ENCODE measurements at regions not wholly inside any gene's neighbourhood (a gene's known extent, or its start where the extent isn't known, plus 50 kb on each side); places are given as distances from the start of the nearest gene placed in this dataset.

- no peak overlapping the region for H3K4me3 ChIP-seq (ENCODE audit: low read depth, low read length)
- no peak for TF ChIP-seq CTCF (IDR thresholded peaks at IDR 0.05; ENCODE audit: low read depth, low read length, missing control alignments)
- no peak for DNase-seq (ENCODE audit: low read depth)
These were observed 250.8 kb upstream of the HABP2 start for GRCh38 chr10:113302062-113302461.

GRCh38 chr10:113303544-113304146, 249.2 kb upstream of the HABP2 start:
- H3K4me3 ChIP-seq (ENCODE audit: low read depth, low read length) = no peak overlapping the region
- no peak for TF ChIP-seq CTCF (IDR thresholded peaks at IDR 0.05; ENCODE audit: low read depth, low read length, missing control alignments)
- DNase-seq (ENCODE audit: low read depth) = no peak

- no peak for TF ChIP-seq CTCF (IDR thresholded peaks at IDR 0.05; ENCODE audit: low read depth, low read length, missing control alignments)
- H3K4me3 ChIP-seq (ENCODE audit: low read depth, low read length) = no peak overlapping the region
- DNase-seq (ENCODE audit: low read depth) = no peak
These were observed 248.1 kb upstream of the HABP2 start for GRCh38 chr10:113304726-113305125.

GRCh38 chr10:113305871-113306270, 247.0 kb upstream of the HABP2 start:
- DNase-seq (ENCODE audit: low read depth) = no peak
- no peak overlapping the region for H3K4me3 ChIP-seq (ENCODE audit: low read depth, low read length)
- no peak for TF ChIP-seq CTCF (IDR thresholded peaks at IDR 0.05; ENCODE audit: low read depth, low read length, missing control alignments)

- DNase-seq (ENCODE audit: low read depth) = no peak
- no peak for TF ChIP-seq CTCF (IDR thresholded peaks at IDR 0.05; ENCODE audit: low read depth, low read length, missing control alignments)
- H3K4me3 ChIP-seq (ENCODE audit: low read depth, low read length) = no peak overlapping the region
These were observed 243.1 kb upstream of the HABP2 start for GRCh38 chr10:113309791-113310190.

- no peak for TF ChIP-seq CTCF (IDR thresholded peaks at IDR 0.05; ENCODE audit: low read depth, low read length, missing control alignments)
- no peak overlapping the region for H3K4me3 ChIP-seq (ENCODE audit: low read depth, low read length)
- DNase-seq (ENCODE audit: low read depth) = no peak
These were observed 242.5 kb upstream of the HABP2 start for GRCh38 chr10:113310347-113310746.

GRCh38 chr10:113313048-113313602, 239.7 kb upstream of the HABP2 start:
- DNase-seq (ENCODE audit: low read depth) = no peak
- no peak overlapping the region for H3K4me3 ChIP-seq (ENCODE audit: low read depth, low read length)
- TF ChIP-seq CTCF (IDR thresholded peaks at IDR 0.05; ENCODE audit: low read depth, low read length, missing control alignments) = no peak

Data from GM12864 (cell line).